GM19043 (cell line): ENCODE measurements at regions not wholly inside any gene's neighbourhood (a gene's known extent, or its start where the extent isn't known, plus 50 kb on each side); places are given as distances from the start of the nearest gene placed in this dataset.

Experiments
- ATAC-seq: cut with Tn5 transposase; IDR thresholded peaks from one replicate; pipeline ENCODE4 v1.9.1; 2021; ENCODE audit warnings: low read depth; ENCODE audit not compliant: unreplicated experiment

- ATAC-seq: no peak
Measured at GRCh38 chr16:50425044-50425443, 56.3 kb upstream of the BRD7 start.

DNA sequence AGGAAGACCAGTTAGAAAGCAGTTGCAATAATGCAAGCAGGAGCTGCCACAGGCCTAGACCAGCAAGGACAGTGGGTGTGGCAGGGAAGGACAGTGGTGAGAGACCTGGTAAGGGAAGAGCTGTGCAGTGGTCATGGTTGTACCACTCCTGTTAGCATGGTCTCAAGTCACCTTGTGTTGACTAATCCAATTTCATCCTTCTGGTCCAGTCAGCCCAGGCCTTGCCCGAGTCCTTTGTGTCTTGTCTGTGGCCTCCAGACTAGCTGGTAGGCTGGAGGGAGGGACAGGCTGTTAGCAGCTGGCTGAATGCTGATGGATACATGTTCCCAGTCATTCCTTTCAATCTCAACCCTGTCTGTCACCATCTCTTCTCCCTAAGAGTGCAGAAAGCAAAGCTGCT, 54.1 kb upstream of the BRD7 start:
- no peak for ATAC-seq

DNA sequence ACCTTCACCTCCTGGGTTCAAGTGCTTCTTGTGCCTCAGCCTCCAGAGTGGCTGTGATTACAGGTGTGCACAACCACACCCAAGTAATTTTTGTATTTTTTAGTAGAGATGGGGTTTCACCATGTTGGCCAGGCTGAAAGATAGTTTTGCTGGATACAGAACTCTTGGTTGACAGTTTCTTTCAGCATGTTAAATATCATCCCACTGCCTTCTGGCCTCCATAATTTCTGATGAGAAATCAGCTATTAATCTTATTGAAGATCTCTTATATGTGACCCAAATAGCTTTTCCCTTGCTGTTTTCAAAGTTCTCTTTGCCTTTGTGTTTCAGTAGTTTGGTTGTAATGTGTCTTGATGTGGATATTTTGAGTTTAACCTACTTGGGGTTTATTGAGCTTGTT, 50.3 kb upstream of the BRD7 start:
- no peak for ATAC-seq
